ENCODE measurements at regions not wholly inside any gene's neighbourhood (a gene's known extent, or its start where the extent isn't known, plus 50 kb on each side); places are given as distances from the start of the nearest gene placed in this dataset.

DNA sequence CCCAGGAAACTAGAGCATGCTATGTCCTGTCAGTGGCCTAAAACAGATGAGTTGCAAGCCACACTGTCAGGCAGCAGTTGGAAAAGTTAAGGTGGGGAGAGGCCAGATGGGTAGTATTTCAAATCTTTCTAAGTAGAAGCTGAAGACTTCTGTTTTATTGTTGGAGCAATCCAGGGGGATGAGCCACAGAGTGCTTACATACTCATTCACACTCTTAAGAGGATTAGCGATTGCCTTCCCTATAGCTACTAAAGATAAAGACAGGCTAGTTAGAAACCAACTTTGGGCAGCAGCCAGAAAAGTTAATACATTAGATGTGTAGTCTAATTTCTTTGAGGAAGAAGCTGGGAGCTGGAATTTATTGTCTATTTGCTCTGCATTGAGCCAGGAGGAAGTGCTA, 61.7 kb upstream of the ELAVL2 start:
- H3K27me3 ChIP-seq (ENCODE audit: insufficient read depth in 3 of 3, low read length in 2 of 3), result no peaks in the 10 kb centered on the region
- no peak for DNase-seq
- H3K4me1 ChIP-seq, result no peaks in the 10 kb centered on the region
- ATAC-seq, result no peak
- TF ChIP-seq, protein P1, sequence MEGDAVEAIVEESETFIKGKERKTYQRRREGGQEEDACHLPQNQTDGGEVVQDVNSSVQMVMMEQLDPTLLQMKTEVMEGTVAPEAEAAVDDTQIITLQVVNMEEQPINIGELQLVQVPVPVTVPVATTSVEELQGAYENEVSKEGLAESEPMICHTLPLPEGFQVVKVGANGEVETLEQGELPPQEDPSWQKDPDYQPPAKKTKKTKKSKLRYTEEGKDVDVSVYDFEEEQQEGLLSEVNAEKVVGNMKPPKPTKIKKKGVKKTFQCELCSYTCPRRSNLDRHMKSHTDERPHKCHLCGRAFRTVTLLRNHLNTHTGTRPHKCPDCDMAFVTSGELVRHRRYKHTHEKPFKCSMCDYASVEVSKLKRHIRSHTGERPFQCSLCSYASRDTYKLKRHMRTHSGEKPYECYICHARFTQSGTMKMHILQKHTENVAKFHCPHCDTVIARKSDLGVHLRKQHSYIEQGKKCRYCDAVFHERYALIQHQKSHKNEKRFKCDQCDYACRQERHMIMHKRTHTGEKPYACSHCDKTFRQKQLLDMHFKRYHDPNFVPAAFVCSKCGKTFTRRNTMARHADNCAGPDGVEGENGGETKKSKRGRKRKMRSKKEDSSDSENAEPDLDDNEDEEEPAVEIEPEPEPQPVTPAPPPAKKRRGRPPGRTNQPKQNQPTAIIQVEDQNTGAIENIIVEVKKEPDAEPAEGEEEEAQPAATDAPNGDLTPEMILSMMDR (IDR thresholded peaks at IDR 0.05), result no peak
- intact Hi-C loops (cut with DNase I), result no loop called here
- no peak overlapping the region for H3K4me3 ChIP-seq
- no peak overlapping the region for H3K27ac ChIP-seq
- 74 to 91% (median 83%) methylated on average over 1 of the region's 1 CpG for WGBS, 3 donors
- peaks cover 2% of the 10 kb centered on the region for H3K9me3 ChIP-seq
- no peaks in the 10 kb centered on the region for H3K36me3 ChIP-seq (ENCODE audit: insufficient read depth in 1 of 2, low read depth in 1 of 2)

Data from psoas muscle (tissue), 7 donors.